ENCODE measurements at regions not wholly inside any gene's neighbourhood (a gene's known extent, or its start where the extent isn't known, plus 50 kb on each side); places are given as distances from the start of the nearest gene placed in this dataset.
A peak's percentile ranks its signal among the peaks of the same experiment; 100 is the strongest.

- no peak for DNase-seq
Measured at GRCh38 chr15:95417761-95418160, 912.7 kb upstream of the NR2F2 start.

DNA sequence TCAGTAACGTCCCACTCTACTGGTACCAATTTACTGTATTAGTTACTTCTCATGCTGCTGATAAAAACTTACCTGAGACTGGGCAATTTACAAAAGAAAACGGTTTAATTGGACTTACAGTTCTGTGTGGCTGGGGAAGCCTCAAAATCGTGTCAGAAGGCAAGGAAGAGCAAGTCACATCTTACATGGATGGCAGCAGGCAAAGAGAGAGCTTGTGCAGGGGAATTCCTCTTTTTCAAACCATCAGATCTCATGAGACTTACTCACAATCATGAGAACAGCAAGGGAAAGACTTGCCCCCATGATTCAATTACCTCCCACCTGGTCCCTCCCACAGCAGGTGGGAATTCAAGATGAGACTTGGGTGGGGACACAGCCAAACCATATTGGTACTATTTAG, 908.2 kb upstream of the NR2F2 start:
- no peak for DNase-seq

DNA sequence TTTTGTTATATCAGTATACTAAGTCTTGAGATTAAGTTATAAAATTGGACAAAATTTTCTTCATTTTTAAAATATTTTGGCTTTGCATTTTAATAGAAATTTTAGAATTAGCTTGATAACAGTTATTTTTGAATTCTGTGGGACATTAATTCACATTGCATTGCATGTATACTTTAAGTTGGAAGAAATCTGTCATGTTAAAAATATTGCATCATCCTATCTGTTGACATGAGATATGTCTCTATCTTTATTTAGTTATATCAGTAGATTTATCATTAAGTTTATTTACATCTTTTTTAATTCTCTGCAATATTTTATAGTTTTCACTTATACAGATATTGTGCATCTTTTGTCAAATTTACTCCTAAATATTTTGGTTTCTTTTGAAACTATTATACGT, 904.6 kb upstream of the NR2F2 start:
- DNase-seq = no peak

DNA sequence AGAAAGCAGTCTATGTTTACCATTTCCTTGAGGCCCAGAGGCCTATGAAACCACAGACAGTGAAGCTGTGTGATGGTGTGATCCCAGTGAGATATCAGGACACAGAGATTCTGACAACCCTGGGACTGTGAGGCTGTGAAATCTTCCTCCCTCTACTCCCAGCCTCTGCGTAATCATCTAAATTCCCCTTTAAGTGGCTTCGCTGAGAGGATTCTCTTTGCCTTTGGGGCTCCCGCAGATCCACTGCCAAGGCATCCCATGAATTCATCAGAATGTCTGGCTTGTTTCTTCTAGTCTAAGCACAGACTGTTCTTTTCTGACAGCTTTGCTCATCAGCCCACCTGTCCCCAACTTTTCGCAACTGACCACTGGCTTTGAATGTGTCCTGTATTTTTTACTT, 901.2 kb upstream of the NR2F2 start:
- no peak for DNase-seq

- DNase-seq = no peak
Measured at GRCh38 chr15:95431518-95431917, 899.0 kb upstream of the NR2F2 start.

DNA sequence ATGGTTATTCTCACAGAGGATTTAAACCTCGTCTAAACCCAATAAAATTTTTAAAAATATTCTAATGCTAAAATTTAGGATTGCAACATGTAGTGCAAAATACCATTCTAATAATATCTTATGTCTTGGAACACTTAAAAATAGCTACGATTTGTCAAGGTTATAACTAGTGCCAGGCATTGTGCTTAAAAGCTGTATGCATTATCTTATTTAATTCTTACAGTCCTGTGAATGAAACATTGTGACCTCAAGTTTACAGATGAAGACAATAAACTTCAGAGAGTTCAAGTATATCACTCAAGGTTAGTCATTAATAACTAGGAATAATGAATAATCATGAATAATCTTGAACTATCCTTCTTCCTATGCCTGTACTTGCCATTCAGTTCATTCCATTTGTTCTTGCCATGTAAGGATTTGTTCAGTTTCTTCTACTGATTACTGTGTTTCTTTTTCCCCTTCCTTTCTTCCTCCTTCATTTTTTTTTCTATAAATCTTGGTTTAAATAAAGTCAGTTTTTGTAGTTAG, 897.6 kb upstream of the NR2F2 start:
- DNase-seq = no peak

DNA sequence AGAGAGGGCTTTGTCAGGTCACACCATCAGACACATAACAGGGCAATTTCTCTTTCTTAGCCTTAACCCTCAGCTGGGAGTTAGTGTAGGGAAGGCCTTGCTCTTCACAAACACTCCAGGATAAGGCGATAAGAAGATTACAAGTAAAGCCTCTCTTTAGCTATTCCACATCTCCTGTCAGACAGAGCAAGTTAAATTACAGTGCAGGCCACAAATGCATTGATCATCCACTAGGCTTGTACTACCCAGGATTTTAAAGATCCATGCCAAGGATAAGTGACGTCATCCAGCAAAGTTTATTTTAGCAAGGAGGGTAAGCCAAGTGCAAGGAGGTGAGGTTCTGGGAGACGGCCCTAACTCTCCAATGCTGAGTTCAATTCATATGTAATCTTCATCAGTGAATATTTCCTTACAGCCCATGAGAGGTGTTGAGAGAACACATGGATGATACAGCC, 890.6 kb upstream of the NR2F2 start:
- DNase-seq = no peak

GRCh38 chr15:95440712-95441111, 889.8 kb upstream of the NR2F2 start:
- no peak for DNase-seq

GRCh38 chr15:95442107-95442719, 888.3 kb upstream of the NR2F2 start:
- no peak for DNase-seq

GRCh38 chr15:95444860-95445259, 885.6 kb upstream of the NR2F2 start:
- DNase-seq = no peak

DNA sequence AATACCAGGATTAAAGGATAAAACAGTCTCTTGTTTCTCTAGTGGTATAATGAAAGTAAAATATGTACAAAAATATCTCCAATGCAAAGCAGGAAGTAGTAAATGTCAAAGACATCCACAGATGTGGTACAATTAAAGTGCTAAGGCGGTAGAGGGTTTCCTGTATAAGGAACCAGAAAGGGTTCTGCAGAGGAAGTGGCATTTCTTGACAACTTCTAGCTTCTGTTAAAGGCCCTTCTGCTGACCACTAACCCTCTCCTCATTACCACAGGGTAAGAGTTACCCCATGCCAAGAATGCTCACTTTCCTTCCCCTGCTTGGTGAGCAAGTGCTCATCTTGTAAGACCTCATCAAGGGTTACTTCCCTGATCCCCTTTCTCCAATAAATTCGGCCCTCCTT, 883.6 kb upstream of the NR2F2 start:
- DNase-seq = no peak

GRCh38 chr15:95447486-95447885, 883.0 kb upstream of the NR2F2 start:
- no peak for DNase-seq

DNA sequence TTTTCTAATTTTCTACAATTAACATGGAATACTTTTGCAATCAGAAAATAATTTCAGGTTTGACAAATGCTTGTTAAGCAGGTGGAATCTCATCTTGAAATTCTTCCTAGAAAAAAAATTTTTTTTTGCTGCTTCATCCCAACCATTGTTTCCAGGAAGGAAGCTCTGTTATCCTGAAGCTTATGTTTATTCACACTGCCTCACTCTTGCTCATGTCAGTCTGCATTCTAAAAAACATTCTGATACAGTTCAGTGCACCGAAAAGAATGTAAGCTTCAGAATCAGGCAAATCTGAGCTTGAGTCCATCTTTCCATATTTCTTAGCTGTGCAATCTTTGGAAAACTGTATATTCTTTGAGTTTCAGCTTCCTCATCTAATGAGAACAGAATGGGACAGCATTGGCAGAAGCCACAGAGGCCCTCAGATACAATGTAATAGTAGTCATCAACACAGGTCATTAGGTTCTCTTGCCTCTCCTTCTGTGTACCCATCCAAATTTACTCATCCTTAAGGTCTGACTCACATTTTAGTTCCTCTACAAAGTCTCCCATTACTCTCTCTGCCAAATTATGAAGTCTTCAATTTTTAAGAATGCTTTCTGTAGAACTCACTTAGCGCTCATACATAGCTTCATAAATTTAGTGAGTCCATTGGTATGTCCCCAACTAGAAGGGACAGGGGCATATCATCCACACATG, 881.8 kb upstream of the NR2F2 start:
- no peak for DNase-seq

- no peak for DNase-seq
Measured at GRCh38 chr15:95449230-95449628, 881.3 kb upstream of the NR2F2 start.

DNA sequence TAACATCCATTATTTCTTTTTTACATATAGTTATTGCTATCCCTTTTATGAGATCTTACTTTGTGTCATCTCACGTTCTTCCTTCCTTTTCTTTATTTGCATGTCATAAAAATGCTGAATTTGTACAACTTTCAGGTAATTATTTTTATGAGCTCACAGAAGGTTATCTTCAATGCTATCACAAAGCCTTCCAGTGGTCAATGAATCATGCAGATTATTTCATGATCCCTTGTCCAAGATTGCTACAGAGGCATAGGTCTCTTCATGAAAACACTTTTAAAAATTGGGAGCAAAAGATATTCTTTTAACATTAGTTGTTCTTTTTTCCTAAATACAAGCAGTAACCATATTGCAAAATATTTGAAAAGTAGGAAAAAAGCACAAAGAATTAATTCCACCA, 880.1 kb upstream of the NR2F2 start:
- no peak for DNase-seq

DNA sequence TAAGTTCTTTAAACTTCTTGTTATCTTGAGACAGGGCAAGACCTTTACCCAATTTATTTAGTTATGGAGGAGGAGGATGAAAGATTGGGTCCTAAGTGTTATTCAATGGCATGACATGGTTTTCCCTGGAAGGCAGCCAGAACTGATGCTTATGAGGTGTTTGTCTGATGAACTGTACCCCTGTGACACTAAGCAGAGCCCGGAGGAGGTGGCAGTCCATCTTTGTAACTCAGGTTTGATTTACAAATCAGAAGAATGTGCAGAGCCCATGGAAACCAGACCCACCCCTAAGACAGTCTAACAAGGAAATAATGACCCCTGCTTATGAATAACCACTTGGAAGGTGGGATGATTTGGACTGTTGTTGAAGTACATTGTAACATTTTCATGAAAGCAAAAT, 878.6 kb upstream of the NR2F2 start:
- no peak for DNase-seq

DNA sequence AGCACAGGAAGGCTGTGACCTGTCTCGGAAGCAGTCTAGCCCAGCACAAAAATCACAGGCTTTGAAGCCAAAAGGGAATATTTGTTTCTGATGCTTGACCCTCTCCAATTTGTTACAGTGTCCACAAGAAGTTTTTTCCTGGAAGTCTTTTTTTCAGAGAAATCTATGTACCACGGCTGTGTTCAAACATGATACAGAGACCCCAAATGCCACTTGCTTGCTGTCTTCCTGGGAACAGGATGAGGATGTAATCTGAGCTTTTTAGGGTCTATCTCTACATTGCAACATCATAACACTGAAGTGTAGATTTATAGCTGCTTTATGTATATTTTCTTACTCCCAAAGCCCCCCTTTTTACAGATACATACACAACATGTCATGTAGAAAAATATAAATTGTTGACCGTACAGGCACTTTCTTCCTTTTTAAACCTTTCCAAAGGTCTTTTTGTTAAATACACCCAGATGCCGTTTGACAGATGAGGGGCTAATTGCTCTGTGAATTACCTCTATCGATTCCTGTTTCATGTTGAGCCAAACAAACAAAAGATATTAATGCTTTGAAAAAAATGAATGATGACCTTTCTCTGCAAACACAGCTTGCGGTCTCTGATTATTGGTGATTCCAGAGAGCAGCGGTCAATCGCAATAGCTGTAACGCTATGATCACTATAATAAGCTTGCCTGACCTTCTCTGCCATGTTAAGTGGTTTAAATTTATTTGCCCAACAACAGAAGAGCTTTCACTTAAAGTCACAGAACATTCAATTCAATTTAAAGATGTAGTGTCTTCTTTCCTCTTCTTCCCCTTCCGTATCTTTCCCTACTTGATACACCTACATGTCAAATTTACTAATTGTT, 875.9 kb upstream of the NR2F2 start:
- peak; percentile 0 for DNase-seq

- DNase-seq = no peak
Measured at GRCh38 chr15:95457520-95457919, 873.0 kb upstream of the NR2F2 start.

- no peak for DNase-seq
Measured at GRCh38 chr15:95458721-95459120, 871.8 kb upstream of the NR2F2 start.

DNA sequence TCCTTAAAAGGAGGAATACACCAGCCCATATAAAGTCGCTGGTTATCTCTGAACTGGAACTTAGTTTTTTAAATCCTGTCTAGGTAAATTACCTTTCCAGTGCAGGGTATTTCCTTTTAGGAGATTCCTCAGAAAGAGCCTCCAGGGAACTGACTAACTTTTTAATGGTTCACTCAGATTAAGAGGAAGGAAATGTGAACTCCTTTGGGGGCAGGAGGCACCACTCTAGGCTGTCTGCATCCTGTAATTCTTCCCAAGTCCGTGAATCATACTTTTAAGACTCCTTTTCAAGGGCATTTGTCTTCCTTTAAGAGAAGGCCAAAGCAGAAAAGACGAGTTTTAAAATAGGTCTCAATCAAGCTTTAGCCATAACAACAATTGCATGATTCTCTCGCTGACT, 871.2 kb upstream of the NR2F2 start:
- DNase-seq = no peak

DNA sequence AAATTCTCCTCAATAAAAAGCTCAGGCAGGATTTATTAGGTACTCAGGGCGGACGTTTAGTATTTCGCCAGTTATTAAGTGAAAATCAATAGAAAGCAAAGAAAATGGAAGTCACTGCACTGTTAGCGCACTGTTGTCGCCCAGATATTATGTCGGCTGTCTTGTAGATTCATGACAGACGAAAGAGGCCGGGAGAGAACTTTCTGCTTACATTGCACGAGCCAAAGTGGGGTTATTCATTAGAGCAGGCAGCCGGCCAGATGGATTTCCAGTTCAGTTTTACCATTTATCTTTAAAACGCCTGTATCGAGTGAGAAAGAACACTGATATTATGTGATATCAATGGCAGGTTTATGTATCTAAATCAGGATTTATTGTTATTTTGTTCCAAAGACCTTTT, 866.0 kb upstream of the NR2F2 start:
- no peak for DNase-seq

DNA sequence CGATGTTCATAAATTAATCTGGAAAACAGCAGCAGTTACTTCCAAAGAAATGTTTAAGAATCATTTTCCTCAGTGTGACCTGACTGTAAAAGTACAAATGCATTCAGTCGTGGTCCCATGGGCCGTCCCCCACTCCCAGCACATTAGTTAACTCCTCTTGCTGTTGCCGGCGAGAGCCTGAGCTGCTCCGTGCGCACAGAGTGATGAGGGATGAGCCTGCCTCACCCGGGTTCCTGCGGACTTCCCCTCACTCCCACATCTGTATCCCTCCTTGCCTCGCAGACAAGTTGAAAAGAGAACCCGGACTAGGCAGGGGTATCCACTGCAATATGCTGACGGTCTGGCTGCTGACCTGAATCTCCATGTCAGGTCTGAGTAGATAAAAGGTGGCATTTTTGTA, 861.7 kb upstream of the NR2F2 start:
- DNase-seq = no peak

DNA sequence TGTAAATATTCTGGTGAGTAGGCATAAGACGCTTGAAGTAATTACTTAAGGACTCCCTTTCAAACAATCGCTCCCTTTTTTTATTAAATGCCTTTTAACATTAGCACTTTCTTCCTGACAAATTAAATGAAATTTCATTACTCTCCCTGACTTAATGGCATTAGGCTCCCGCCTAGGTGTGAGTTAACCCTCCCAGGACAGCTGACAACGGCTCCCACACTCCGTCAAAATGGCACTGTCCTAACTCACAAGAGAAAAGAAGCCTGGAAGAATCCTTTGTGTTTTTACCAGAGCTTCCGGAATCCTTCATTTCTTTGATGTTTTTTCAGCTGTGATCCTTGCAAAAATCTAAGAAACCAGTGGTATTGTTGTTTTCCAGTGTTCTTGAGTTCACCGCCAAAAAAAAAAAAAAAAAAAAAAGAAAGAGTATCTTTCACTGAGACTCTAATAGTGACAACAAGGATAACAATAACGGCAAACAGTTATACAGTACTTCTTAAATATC, 861.0 kb upstream of the NR2F2 start:
- DNase-seq = no peak

DNA sequence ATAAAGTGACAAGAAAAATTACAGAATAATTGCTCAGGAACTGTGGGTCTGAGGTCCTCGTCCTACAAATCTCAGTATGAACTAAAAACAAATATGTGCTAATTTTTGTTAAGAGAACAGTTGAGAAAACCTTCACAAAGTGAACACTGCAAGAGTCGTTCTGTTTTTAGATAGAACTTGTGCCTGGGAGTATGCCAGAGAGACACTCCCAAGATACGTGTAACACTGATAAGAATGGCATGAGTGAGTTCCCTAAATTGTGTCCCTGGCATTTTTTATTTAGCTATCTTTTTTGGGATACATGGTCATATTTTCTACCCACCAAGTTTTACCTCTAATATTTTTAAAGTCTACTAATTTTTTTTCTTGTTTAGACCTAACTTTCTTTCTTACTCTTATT, 860.0 kb upstream of the NR2F2 start:
- no peak for DNase-seq

Data from NCI-H1092 treated with DMSO at 0.1 percent for 48 hours (cell line).